GM10266 (cell line): ENCODE measurements at regions not wholly inside any gene's neighbourhood (a gene's known extent, or its start where the extent isn't known, plus 50 kb on each side); places are given as distances from the start of the nearest gene placed in this dataset.

Experiments used
- DNase-seq: peaks from one replicate; pipeline ENCODE4 v3.0.0; 2012; ENCODE audit errors: extremely low spot score
- CTCF ChIP-seq: IDR thresholded peaks from 2 replicates; pipeline ENCODE4 v1.5.1; 2012; ENCODE audit warnings: mild to moderate bottlenecking, low read depth; ENCODE audit not compliant: control insufficient read depth, insufficient read depth; ENCODE audit errors: missing control alignments

- DNase-seq, result no peak
- TF ChIP-seq CTCF, result no peak
These were observed 653.3 kb downstream of the SLC4A3 start for GRCh38 chr2:220280736-220281135.

- no peak for TF ChIP-seq CTCF
- DNase-seq, result no peak
These were observed 654.3 kb downstream of the SLC4A3 start for GRCh38 chr2:220281771-220282170.

- DNase-seq, result no peak
- no peak for TF ChIP-seq CTCF
These were observed 654.8 kb downstream of the SLC4A3 start for GRCh38 chr2:220282236-220282635.

- TF ChIP-seq CTCF, result no peak
- no peak for DNase-seq
These were observed 666.5 kb downstream of the SLC4A3 start for GRCh38 chr2:220293966-220294365.

GRCh38 chr2:220296174-220296573 lies 668.7 kb downstream of the SLC4A3 start:
- no peak for DNase-seq
- TF ChIP-seq CTCF, result no peak

- TF ChIP-seq CTCF, result no peak
- no peak for DNase-seq
These were observed 669.7 kb downstream of the SLC4A3 start for GRCh38 chr2:220297093-220297492.

GRCh38 chr2:220300806-220301205 lies 673.4 kb downstream of the SLC4A3 start:
- DNase-seq, result no peak

More at GRCh38 chr2:220300806-220301205, 673.4 kb downstream of the SLC4A3 start:
- TF ChIP-seq CTCF, result no peak
